ENCODE measurements at regions not wholly inside any gene's neighbourhood (a gene's known extent, or its start where the extent isn't known, plus 50 kb on each side); places are given as distances from the start of the nearest gene placed in this dataset.

DNA sequence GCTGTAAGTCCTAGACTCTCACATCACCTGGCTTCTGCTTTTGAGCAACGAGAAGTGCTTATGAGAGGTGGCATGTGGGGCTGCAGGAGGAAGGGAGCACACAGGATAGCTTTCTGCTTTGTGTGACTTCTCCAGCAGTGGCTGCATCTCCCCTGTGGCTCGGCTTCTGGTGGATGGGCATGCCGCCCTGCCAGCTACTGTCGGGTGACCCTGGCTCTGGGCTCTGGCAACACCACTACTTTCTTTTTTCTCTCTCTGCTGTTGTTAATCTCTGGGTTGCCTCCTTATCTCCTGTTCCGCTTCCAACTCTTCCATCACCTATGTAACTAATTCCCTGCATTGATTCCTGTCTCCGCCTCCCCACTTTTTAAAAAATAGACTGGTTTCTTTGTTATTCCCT is 209.1 kb upstream of the DAAM1 start:
- no peak overlapping the region for H2BK15ac ChIP-seq (ENCODE audit: low read length)
- no peak overlapping the region for H3K4ac ChIP-seq (ENCODE audit: low read length)
- no CpG with 5 or more reads among the region's 6 CpGs for WGBS, 2 donors (ENCODE audit: extremely low coverage in 2 of 2, insufficient read length in 2 of 2, insufficient replicate concordance in 1 of 2)
- no peak overlapping the region for H2AK5ac ChIP-seq (ENCODE audit: low read depth, low read length)
- H3K79me1 ChIP-seq (ENCODE audit: low read depth, low read length) = no peaks in the 10 kb centered on the region
- no peak overlapping the region for H2AFZ ChIP-seq (ENCODE audit: low read length)
- H3K9me3 ChIP-seq (replicated peaks in 1 of 2; ENCODE audit: control insufficient read depth in 2 of 2, insufficient read depth in 1 of 2, low read depth in 1 of 2, low read length in 2 of 2) = no peaks in the 10 kb centered on the region
- no peak overlapping the region for H4K8ac ChIP-seq (ENCODE audit: low read depth, low read length)
- H3K18ac ChIP-seq (ENCODE audit: low read length) = peak overlapping the region; percentile 50
- no peaks in the 10 kb centered on the region for H3K27me3 ChIP-seq (ENCODE audit: control insufficient read depth in 3 of 3, insufficient read depth in 3 of 3, low read depth in 1 of 3, low read length in 3 of 3)
- no peak for DNase-seq (ENCODE audit: low spot score)
- no peak overlapping the region for H3K23ac ChIP-seq (ENCODE audit: low read depth, low read length, poor library complexity)
- no peak overlapping the region for H2BK120ac ChIP-seq (ENCODE audit: low read depth, low read length)
- no peaks in the 10 kb centered on the region for H3K4me1 ChIP-seq (ENCODE audit: control insufficient read depth in 2 of 2, insufficient read depth in 1 of 2, low read depth in 1 of 2, low read length in 2 of 2)
- H3K36me3 ChIP-seq (replicated peaks in 1 of 2; ENCODE audit: control insufficient read depth in 2 of 2, insufficient read depth in 2 of 2, low read length in 2 of 2) = no peaks in the 10 kb centered on the region
- peak overlapping the region; percentile 22 for H3K9ac ChIP-seq (ENCODE audit: low read depth, low read length, poor library complexity)
- H3K4me3 ChIP-seq (ENCODE audit: low read length in 2 of 2) = no peak overlapping the region
- no peak overlapping the region for H3K27ac ChIP-seq (replicated peaks; ENCODE audit: low read length)
- no peak overlapping the region for H3K14ac ChIP-seq (ENCODE audit: low read length)
- H2BK5ac ChIP-seq (ENCODE audit: low read length) = no peak overlapping the region
- H4K91ac ChIP-seq (ENCODE audit: low read depth, low read length, poor library complexity) = no peak overlapping the region
- no peak overlapping the region for H2BK12ac ChIP-seq (ENCODE audit: low read length)
- no peak overlapping the region for H3K4me2 ChIP-seq (ENCODE audit: insufficient read depth, low read length, poor library complexity, severe bottlenecking)

DNA sequence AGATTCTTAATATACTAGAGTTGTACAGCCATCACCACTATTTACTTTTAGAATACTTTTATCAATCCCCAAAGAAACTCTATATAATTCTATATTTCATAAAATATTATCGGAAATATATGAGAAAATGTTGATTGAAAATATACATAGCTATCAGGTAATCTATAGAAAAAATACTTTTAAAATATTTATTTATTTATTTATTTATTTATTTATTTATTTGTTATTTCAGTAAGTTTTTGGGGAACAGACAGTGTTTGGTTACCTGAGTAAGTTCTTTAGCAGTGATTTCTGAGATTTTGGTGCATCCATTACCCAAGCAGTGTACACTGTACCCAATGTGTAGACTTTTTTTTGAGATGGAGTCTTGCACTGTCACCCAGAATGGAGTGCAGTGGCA is 206.6 kb upstream of the DAAM1 start:
- no peaks in the 10 kb centered on the region for H3K27me3 ChIP-seq (ENCODE audit: control insufficient read depth in 3 of 3, insufficient read depth in 3 of 3, low read depth in 1 of 3, low read length in 3 of 3)
- no peak for DNase-seq (ENCODE audit: low spot score)
- no peak overlapping the region for H3K9ac ChIP-seq (ENCODE audit: low read depth, low read length, poor library complexity)
- no peaks in the 10 kb centered on the region for H3K36me3 ChIP-seq (replicated peaks in 1 of 2; ENCODE audit: control insufficient read depth in 2 of 2, insufficient read depth in 2 of 2, low read length in 2 of 2)
- no peak overlapping the region for H2BK15ac ChIP-seq (ENCODE audit: low read length)
- H2BK120ac ChIP-seq (ENCODE audit: low read depth, low read length) = no peak overlapping the region
- no peak overlapping the region for H3K27ac ChIP-seq (replicated peaks; ENCODE audit: low read length)
- H3K9me3 ChIP-seq (replicated peaks in 1 of 2; ENCODE audit: control insufficient read depth in 2 of 2, insufficient read depth in 1 of 2, low read depth in 1 of 2, low read length in 2 of 2) = no peaks in the 10 kb centered on the region
- H2BK12ac ChIP-seq (ENCODE audit: low read length) = no peak overlapping the region
- no peak overlapping the region for H3K4me3 ChIP-seq (ENCODE audit: low read length in 2 of 2)
- no peak overlapping the region for H2AFZ ChIP-seq (ENCODE audit: low read length)
- no peak overlapping the region for H3K23ac ChIP-seq (ENCODE audit: low read depth, low read length, poor library complexity)
- H3K18ac ChIP-seq (ENCODE audit: low read length) = no peak overlapping the region
- H4K91ac ChIP-seq (ENCODE audit: low read depth, low read length, poor library complexity) = no peak overlapping the region
- no peaks in the 10 kb centered on the region for H3K4me1 ChIP-seq (ENCODE audit: control insufficient read depth in 2 of 2, insufficient read depth in 1 of 2, low read depth in 1 of 2, low read length in 2 of 2)
- H4K8ac ChIP-seq (ENCODE audit: low read depth, low read length) = no peak overlapping the region
- no peak overlapping the region for H3K4ac ChIP-seq (ENCODE audit: low read length)
- H3K14ac ChIP-seq (ENCODE audit: low read length) = no peak overlapping the region
- no CpG with 5 or more reads among the region's 1 CpG for WGBS, 2 donors (ENCODE audit: extremely low coverage in 2 of 2, insufficient read length in 2 of 2, insufficient replicate concordance in 1 of 2)
- no peak overlapping the region for H2AK5ac ChIP-seq (ENCODE audit: low read depth, low read length)
- no peaks in the 10 kb centered on the region for H3K79me1 ChIP-seq (ENCODE audit: low read depth, low read length)
- H3K4me2 ChIP-seq (ENCODE audit: insufficient read depth, low read length, poor library complexity, severe bottlenecking) = no peak overlapping the region
- H2BK5ac ChIP-seq (ENCODE audit: low read length) = no peak overlapping the region

GRCh38 chr14:58985786-58986185 is 202.7 kb upstream of the DAAM1 start:
- H2BK5ac ChIP-seq (ENCODE audit: low read length) = no peak overlapping the region
- no peaks in the 10 kb centered on the region for H3K27me3 ChIP-seq (ENCODE audit: control insufficient read depth in 3 of 3, insufficient read depth in 3 of 3, low read depth in 1 of 3, low read length in 3 of 3)
- no peak overlapping the region for H2BK12ac ChIP-seq (ENCODE audit: low read length)
- no peak overlapping the region for H2BK120ac ChIP-seq (ENCODE audit: low read depth, low read length)
- no peak overlapping the region for H3K23ac ChIP-seq (ENCODE audit: low read depth, low read length, poor library complexity)
- no peaks in the 10 kb centered on the region for H3K9me3 ChIP-seq (replicated peaks in 1 of 2; ENCODE audit: control insufficient read depth in 2 of 2, insufficient read depth in 1 of 2, low read depth in 1 of 2, low read length in 2 of 2)
- no peak overlapping the region for H3K4me2 ChIP-seq (ENCODE audit: insufficient read depth, low read length, poor library complexity, severe bottlenecking)
- H4K91ac ChIP-seq (ENCODE audit: low read depth, low read length, poor library complexity) = no peak overlapping the region
- H3K4me1 ChIP-seq (ENCODE audit: control insufficient read depth in 2 of 2, insufficient read depth in 1 of 2, low read depth in 1 of 2, low read length in 2 of 2) = no peaks in the 10 kb centered on the region
- no peak overlapping the region for H2BK15ac ChIP-seq (ENCODE audit: low read length)
- no peak overlapping the region for H3K4ac ChIP-seq (ENCODE audit: low read length)
- no peak overlapping the region for H3K14ac ChIP-seq (ENCODE audit: low read length)
- WGBS, 2 donors (ENCODE audit: extremely low coverage in 2 of 2, insufficient read length in 2 of 2, insufficient replicate concordance in 1 of 2) = no CpG with 5 or more reads among the region's 4 CpGs
- no peak overlapping the region for H2AFZ ChIP-seq (ENCODE audit: low read length)
- no peak overlapping the region for H2AK5ac ChIP-seq (ENCODE audit: low read depth, low read length)
- H4K8ac ChIP-seq (ENCODE audit: low read depth, low read length) = no peak overlapping the region
- no peak overlapping the region for H3K18ac ChIP-seq (ENCODE audit: low read length)
- no peak overlapping the region for H3K9ac ChIP-seq (ENCODE audit: low read depth, low read length, poor library complexity)
- DNase-seq (ENCODE audit: low spot score) = no peak
- no peak overlapping the region for H3K27ac ChIP-seq (replicated peaks; ENCODE audit: low read length)
- H3K79me1 ChIP-seq (ENCODE audit: low read depth, low read length) = no peaks in the 10 kb centered on the region
- no peaks in the 10 kb centered on the region for H3K36me3 ChIP-seq (replicated peaks in 1 of 2; ENCODE audit: control insufficient read depth in 2 of 2, insufficient read depth in 2 of 2, low read length in 2 of 2)
- H3K4me3 ChIP-seq (ENCODE audit: low read length in 2 of 2) = no peak overlapping the region

- H3K4me1 ChIP-seq (ENCODE audit: control insufficient read depth in 2 of 2, insufficient read depth in 1 of 2, low read depth in 1 of 2, low read length in 2 of 2) = no peaks in the 10 kb centered on the region
- no peaks in the 10 kb centered on the region for H3K9me3 ChIP-seq (replicated peaks in 1 of 2; ENCODE audit: control insufficient read depth in 2 of 2, insufficient read depth in 1 of 2, low read depth in 1 of 2, low read length in 2 of 2)
- no peak overlapping the region for H3K14ac ChIP-seq (ENCODE audit: low read length)
- no peak overlapping the region for H4K8ac ChIP-seq (ENCODE audit: low read depth, low read length)
- no peaks in the 10 kb centered on the region for H3K27me3 ChIP-seq (ENCODE audit: control insufficient read depth in 3 of 3, insufficient read depth in 3 of 3, low read depth in 1 of 3, low read length in 3 of 3)
- no peak overlapping the region for H3K23ac ChIP-seq (ENCODE audit: low read depth, low read length, poor library complexity)
- no peaks in the 10 kb centered on the region for H3K36me3 ChIP-seq (replicated peaks in 1 of 2; ENCODE audit: control insufficient read depth in 2 of 2, insufficient read depth in 2 of 2, low read length in 2 of 2)
- H3K79me1 ChIP-seq (ENCODE audit: low read depth, low read length) = no peaks in the 10 kb centered on the region
- H2BK15ac ChIP-seq (ENCODE audit: low read length) = no peak overlapping the region
- H2BK12ac ChIP-seq (ENCODE audit: low read length) = no peak overlapping the region
- no peak overlapping the region for H3K4me3 ChIP-seq (ENCODE audit: low read length in 2 of 2)
- no peak overlapping the region for H2AK5ac ChIP-seq (ENCODE audit: low read depth, low read length)
- no peak for DNase-seq (ENCODE audit: low spot score)
- no peak overlapping the region for H2AFZ ChIP-seq (ENCODE audit: low read length)
- H3K4ac ChIP-seq (ENCODE audit: low read length) = no peak overlapping the region
- H2BK5ac ChIP-seq (ENCODE audit: low read length) = no peak overlapping the region
- H2BK120ac ChIP-seq (ENCODE audit: low read depth, low read length) = no peak overlapping the region
- WGBS, 2 donors (ENCODE audit: extremely low coverage in 2 of 2, insufficient read length in 2 of 2, insufficient replicate concordance in 1 of 2) = no CpG with 5 or more reads among the region's 3 CpGs
- no peak overlapping the region for H4K91ac ChIP-seq (ENCODE audit: low read depth, low read length, poor library complexity)
- H3K18ac ChIP-seq (ENCODE audit: low read length) = no peak overlapping the region
- no peak overlapping the region for H3K27ac ChIP-seq (replicated peaks; ENCODE audit: low read length)
- H3K9ac ChIP-seq (ENCODE audit: low read depth, low read length, poor library complexity) = no peak overlapping the region
- no peak overlapping the region for H3K4me2 ChIP-seq (ENCODE audit: insufficient read depth, low read length, poor library complexity, severe bottlenecking)
Measured at GRCh38 chr14:58987591-58987990, 200.9 kb upstream of the DAAM1 start.

Measured in neuronal stem cell (in vitro differentiated cells).